Brain microvascular endothelial cell (primary cell): ENCODE measurements at regions not wholly inside any gene's neighbourhood (a gene's known extent, or its start where the extent isn't known, plus 50 kb on each side); places are given as distances from the start of the nearest gene placed in this dataset.

Experiments used
- DNase-seq: peaks from one replicate; pipeline ENCODE4 v3.0.0-alpha.2; 2020
- H3K27ac ChIP-seq: fragments of 250-450 bp; sonication (Bioruptor Pico); 2 replicates; pipeline ENCODE4 v1.5.1; 2020; ENCODE audit warnings: mild to moderate bottlenecking, moderate library complexity
- H3K27me3 ChIP-seq: fragments of 250-450 bp; sonication (Bioruptor Pico); replicated peaks from 2 replicates; pipeline ENCODE4 v1.5.1; 2020; ENCODE audit warnings: mild to moderate bottlenecking
- H3K36me3 ChIP-seq: fragments of 250-450 bp; sonication (Bioruptor Pico); replicated peaks from 2 replicates; pipeline ENCODE4 v1.5.1; 2020; ENCODE audit warnings: mild to moderate bottlenecking
- H3K4me3 ChIP-seq: 2 replicates; pipeline ENCODE4 v1.5.1; 2011; ENCODE audit warnings: low read depth, mild to moderate bottlenecking, control low read depth, low read length, moderate library complexity
- in situ Hi-C: cut with HindIII; loops from 2 replicates; pipeline ENCODE4 v1.10.0; 2017; ENCODE audit warnings: low sequenced_read_pairs, low pct_ligation_motif_present
- TF ChIP-seq, protein P1 (sequence below): IDR thresholded peaks from 2 replicates; pipeline ENCODE4 v1.5.1; 2011; ENCODE audit warnings: low read depth, mild to moderate bottlenecking, moderate library complexity, low read length, control low read depth, inconsistent platforms; ENCODE audit errors: missing control alignments

DNA sequence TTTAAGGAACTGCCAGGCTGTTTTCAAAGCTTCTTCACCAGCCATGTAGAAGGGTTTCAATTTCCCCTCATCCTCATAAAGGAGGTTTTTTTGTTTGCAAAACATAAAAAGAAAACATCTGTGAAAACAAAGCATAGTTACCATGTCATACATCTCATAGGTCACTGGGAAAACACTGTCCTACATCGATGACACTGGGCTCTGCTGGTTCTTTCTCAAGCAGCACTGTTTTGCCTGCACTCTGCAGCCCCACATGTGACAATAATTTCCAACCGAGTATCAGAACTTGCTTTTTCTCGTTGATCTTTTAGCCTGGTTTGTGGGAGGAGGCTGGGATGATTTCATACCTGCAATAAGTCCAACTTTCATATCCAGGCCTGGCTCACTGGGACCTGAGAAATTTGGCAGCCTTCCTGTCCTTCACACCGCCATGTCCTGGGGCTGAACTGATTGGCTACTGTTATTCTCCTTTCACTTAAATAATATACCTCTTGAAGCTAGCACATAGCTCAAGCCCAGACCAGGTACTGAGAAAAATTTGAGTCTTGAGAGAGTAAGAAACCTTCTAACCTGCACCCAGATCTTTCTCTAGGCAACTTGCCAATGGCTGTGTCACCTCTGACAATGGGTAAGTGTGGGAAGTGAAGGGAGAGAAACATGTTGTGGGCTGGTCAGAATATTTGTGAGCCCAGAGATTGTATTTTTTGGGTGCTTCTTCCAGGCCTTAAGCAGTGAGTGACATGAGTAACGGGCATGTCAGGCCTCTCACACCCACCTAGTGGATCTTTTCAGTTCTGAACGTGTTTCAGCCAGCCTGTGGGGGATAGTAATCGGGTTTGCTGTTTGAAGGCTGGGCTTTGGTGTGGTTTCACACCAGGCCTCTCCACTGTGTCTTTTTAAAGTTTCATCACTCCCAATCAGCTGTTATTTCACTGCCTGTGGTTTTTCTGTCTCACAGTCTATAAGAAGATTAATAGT lies 502.8 kb downstream of the NTRK2 start:
- Histone ChIP-seq H3K27ac (no peak overlapping the region), H3K36me3 (no peaks in the 10 kb centered on the region), H3K27me3 (no peaks in the 10 kb centered on the region), H3K4me3 (no peak overlapping the region)
- TF ChIP-seq, protein P1, sequence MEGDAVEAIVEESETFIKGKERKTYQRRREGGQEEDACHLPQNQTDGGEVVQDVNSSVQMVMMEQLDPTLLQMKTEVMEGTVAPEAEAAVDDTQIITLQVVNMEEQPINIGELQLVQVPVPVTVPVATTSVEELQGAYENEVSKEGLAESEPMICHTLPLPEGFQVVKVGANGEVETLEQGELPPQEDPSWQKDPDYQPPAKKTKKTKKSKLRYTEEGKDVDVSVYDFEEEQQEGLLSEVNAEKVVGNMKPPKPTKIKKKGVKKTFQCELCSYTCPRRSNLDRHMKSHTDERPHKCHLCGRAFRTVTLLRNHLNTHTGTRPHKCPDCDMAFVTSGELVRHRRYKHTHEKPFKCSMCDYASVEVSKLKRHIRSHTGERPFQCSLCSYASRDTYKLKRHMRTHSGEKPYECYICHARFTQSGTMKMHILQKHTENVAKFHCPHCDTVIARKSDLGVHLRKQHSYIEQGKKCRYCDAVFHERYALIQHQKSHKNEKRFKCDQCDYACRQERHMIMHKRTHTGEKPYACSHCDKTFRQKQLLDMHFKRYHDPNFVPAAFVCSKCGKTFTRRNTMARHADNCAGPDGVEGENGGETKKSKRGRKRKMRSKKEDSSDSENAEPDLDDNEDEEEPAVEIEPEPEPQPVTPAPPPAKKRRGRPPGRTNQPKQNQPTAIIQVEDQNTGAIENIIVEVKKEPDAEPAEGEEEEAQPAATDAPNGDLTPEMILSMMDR = no peak
- in situ Hi-C loops = no loop called here
- DNase-seq = no peak

DNA sequence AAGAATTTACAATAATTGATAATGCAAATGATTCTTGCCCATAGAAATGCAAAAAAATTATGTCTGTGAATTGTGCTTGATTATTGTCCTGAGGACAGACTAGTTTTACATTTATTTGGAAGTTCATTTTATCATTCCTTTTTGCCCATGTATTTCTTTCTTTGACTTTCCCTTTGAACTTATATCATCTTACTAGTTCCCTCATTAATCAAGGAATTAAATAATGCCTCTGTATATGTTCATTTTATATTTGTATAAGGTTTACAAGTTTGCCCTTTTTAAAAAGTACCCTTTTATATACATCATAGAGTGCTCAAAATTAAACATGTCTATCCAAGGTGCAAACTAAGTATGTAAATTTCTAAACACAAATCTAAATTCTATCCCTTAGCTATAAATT lies 501.6 kb downstream of the NTRK2 start:
- TF ChIP-seq, protein P1 = no peak
- Histone ChIP-seq H3K4me3 (no peak overlapping the region), H3K36me3 (no peaks in the 10 kb centered on the region), H3K27me3 (no peaks in the 10 kb centered on the region), H3K27ac (no peak overlapping the region)
- DNase-seq = no peak
- in situ Hi-C loops = no loop called here

DNA sequence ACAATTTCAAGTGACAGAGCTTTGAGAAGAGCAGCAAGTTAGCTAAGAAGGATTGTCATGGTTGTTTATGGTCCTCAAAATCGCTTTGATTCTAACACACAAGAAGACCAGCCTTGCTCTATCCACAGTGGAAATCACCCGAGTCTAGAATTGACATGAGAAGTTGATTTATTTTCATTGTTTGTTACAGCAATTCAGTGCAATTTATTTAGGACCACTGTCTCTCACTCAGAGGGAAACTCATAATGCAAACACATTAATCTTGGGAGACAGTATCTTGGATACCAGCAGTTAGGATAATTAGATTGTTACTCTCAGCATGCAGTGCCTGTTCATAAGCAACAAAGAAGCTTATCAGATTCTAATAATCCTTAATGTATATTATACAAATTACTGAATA lies 498.9 kb downstream of the NTRK2 start:
- no peak for DNase-seq

DNA sequence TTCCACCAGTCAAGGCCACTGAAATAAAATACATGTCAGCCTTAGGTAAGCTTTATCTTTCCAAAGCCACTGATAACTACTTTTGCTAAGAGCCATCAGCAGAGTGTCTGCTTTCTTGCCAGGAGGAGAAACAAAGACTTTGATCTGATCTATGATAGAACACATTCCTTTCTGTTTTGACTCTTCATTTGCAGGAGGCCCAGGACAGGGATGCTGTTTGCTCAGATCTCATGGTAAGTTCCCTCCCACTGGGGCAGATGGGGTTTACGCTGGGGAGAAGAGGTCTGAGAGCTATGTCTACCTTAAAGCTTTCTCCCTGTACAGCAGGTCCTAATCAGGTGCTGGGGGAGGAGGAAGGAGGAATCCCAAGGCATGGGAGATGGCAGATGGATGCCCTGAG lies 497.6 kb downstream of the NTRK2 start:
- TF ChIP-seq, protein P1 = no peak
- Histone ChIP-seq H3K27ac (no peak overlapping the region), H3K36me3 (no peaks in the 10 kb centered on the region), H3K4me3 (no peak overlapping the region), H3K27me3 (no peaks in the 10 kb centered on the region)
- in situ Hi-C loops = no loop called here
- DNase-seq = no peak

More for the DNA sequence above, 498.9 kb downstream of the NTRK2 start:
- Histone ChIP-seq H3K4me3 (no peak overlapping the region), H3K27me3 (no peaks in the 10 kb centered on the region), H3K36me3 (no peaks in the 10 kb centered on the region), H3K27ac (no peak overlapping the region)
- TF ChIP-seq, protein P1 = no peak
- in situ Hi-C loops = no loop called here

DNA sequence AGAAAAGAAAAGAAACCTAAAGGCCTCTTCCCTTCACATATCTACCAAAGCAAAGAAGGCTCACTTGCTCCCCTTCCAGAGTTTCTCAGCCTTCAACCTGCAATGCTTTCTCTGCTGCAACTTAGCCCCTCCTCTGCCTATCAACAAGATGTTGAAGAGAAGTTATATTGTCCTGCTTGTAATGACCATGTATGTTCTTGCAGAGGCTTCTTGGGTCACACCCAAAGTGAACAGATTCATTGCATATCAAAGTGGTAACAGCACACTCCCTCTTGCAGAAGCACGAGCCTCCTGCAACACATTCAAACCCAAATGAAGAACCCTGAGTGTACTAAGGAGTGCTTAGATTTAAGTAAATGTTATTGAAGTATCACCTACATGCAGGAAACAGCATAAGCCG lies 494.3 kb downstream of the NTRK2 start:
- no peak overlapping the region for H3K27ac ChIP-seq
- in situ Hi-C loops = no loop called here
- TF ChIP-seq, protein P1 = no peak
- no peaks in the 10 kb centered on the region for H3K27me3 ChIP-seq
- no peak for DNase-seq
- no peaks in the 10 kb centered on the region for H3K36me3 ChIP-seq
- no peak overlapping the region for H3K4me3 ChIP-seq
